ENCODE measurements at regions not wholly inside any gene's neighbourhood (a gene's known extent, or its start where the extent isn't known, plus 50 kb on each side); places are given as distances from the start of the nearest gene placed in this dataset.

GRCh38 chr20:58011947-58012610 is 216.4 kb downstream of the ANKRD60 start:
- H3K9me3 Mint-ChIP-seq: no peaks in the 10 kb centered on the region
- DNase-seq (no peak), ATAC-seq (no peak)
- H3K4me3 Mint-ChIP-seq: no peak overlapping the region
- peaks cover 15% of the 10 kb centered on the region for H3K4me1 Mint-ChIP-seq
- peaks cover 23% of the 10 kb centered on the region for H3K27me3 Mint-ChIP-seq
- H3K27ac Mint-ChIP-seq: no peak overlapping the region
- H3K36me3 Mint-ChIP-seq (ENCODE audit: low read depth): no peaks in the 10 kb centered on the region

GRCh38 chr20:58011106-58011946 is 217.1 kb downstream of the ANKRD60 start:
- Mint-ChIP-seq H3K36me3 (ENCODE audit: low read depth) (no peaks in the 10 kb centered on the region), H3K4me1 (peaks cover 15% of the 10 kb centered on the region), H3K9me3 (no peaks in the 10 kb centered on the region), H3K27ac (no peak overlapping the region), H3K27me3 (peaks cover 22% of the 10 kb centered on the region), H3K4me3 (no peak overlapping the region)
- DNase-seq (no peak), ATAC-seq (no peak)

- Mint-ChIP-seq H3K4me1 (peaks cover 13% of the 10 kb centered on the region), H3K27ac (no peak overlapping the region), H3K36me3 (ENCODE audit: low read depth) (no peaks in the 10 kb centered on the region), H3K9me3 (no peaks in the 10 kb centered on the region), H3K27me3 (peaks cover 23% of the 10 kb centered on the region), H3K4me3 (no peak overlapping the region)
- no peak for ATAC-seq
- DNase-seq: no peak
Observed at GRCh38 chr20:58010666-58011065, 217.8 kb downstream of the ANKRD60 start.

GRCh38 chr20:58010186-58010585 is 218.3 kb downstream of the ANKRD60 start:
- H3K36me3 Mint-ChIP-seq (ENCODE audit: low read depth): no peaks in the 10 kb centered on the region
- ATAC-seq (no peak), DNase-seq (no peak)
- H3K9me3 Mint-ChIP-seq: no peaks in the 10 kb centered on the region
- H3K4me3 Mint-ChIP-seq: no peak overlapping the region
- H3K4me1 Mint-ChIP-seq: peaks cover 12% of the 10 kb centered on the region
- peaks cover 21% of the 10 kb centered on the region for H3K27me3 Mint-ChIP-seq
- H3K27ac Mint-ChIP-seq: no peak overlapping the region

GRCh38 chr20:58008866-58009265 is 219.6 kb downstream of the ANKRD60 start:
- Mint-ChIP-seq H3K9me3 (no peaks in the 10 kb centered on the region), H3K4me3 (no peak overlapping the region), H3K27me3 (peaks cover 21% of the 10 kb centered on the region), H3K4me1 (no peaks in the 10 kb centered on the region), H3K36me3 (ENCODE audit: low read depth) (no peaks in the 10 kb centered on the region), H3K27ac (no peak overlapping the region)
- no peak for ATAC-seq
- DNase-seq: no peak

- DNase-seq (no peak), ATAC-seq (no peak)
- Mint-ChIP-seq H3K27ac (no peak overlapping the region), H3K9me3 (no peaks in the 10 kb centered on the region), H3K27me3 (peaks cover 18% of the 10 kb centered on the region), H3K4me1 (no peaks in the 10 kb centered on the region), H3K4me3 (no peak overlapping the region), H3K36me3 (ENCODE audit: low read depth) (no peaks in the 10 kb centered on the region)
Observed at GRCh38 chr20:58008413-58008812, 220.0 kb downstream of the ANKRD60 start.

- ATAC-seq (no peak), DNase-seq (no peak)
- Mint-ChIP-seq H3K9me3 (no peaks in the 10 kb centered on the region), H3K27ac (no peak overlapping the region), H3K36me3 (ENCODE audit: low read depth) (no peaks in the 10 kb centered on the region), H3K4me3 (no peak overlapping the region), H3K27me3 (peaks cover 13% of the 10 kb centered on the region), H3K4me1 (no peaks in the 10 kb centered on the region)
Observed at GRCh38 chr20:58007947-58008346, 220.5 kb downstream of the ANKRD60 start.

- Mint-ChIP-seq H3K27ac (no peak overlapping the region), H3K27me3 (peaks cover 13% of the 10 kb centered on the region), H3K4me3 (no peak overlapping the region), H3K4me1 (no peaks in the 10 kb centered on the region), H3K36me3 (ENCODE audit: low read depth) (no peaks in the 10 kb centered on the region), H3K9me3 (no peaks in the 10 kb centered on the region)
- no peak for ATAC-seq
- DNase-seq: no peak
Observed at GRCh38 chr20:58006346-58007316, 221.8 kb downstream of the ANKRD60 start.

GRCh38 chr20:58005581-58006345 is 222.7 kb downstream of the ANKRD60 start:
- peaks cover 17% of the 10 kb centered on the region for H3K27me3 Mint-ChIP-seq
- no peaks in the 10 kb centered on the region for H3K36me3 Mint-ChIP-seq (ENCODE audit: low read depth)
- no peak overlapping the region for H3K27ac Mint-ChIP-seq
- H3K9me3 Mint-ChIP-seq: no peaks in the 10 kb centered on the region
- no peaks in the 10 kb centered on the region for H3K4me1 Mint-ChIP-seq
- H3K4me3 Mint-ChIP-seq: no peak overlapping the region
- ATAC-seq (no peak), DNase-seq (no peak)

GRCh38 chr20:58004900-58005299 is 223.6 kb downstream of the ANKRD60 start:
- ATAC-seq (no peak), DNase-seq (no peak)
- H3K27ac Mint-ChIP-seq: no peak overlapping the region
- H3K36me3 Mint-ChIP-seq (ENCODE audit: low read depth): no peaks in the 10 kb centered on the region
- H3K4me3 Mint-ChIP-seq: no peak overlapping the region
- H3K27me3 Mint-ChIP-seq: peaks cover 18% of the 10 kb centered on the region
- H3K9me3 Mint-ChIP-seq: no peaks in the 10 kb centered on the region
- no peaks in the 10 kb centered on the region for H3K4me1 Mint-ChIP-seq

GRCh38 chr20:58004146-58004545 is 224.3 kb downstream of the ANKRD60 start:
- Mint-ChIP-seq H3K27me3 (peaks cover 21% of the 10 kb centered on the region), H3K4me1 (peaks cover 4% of the 10 kb centered on the region), H3K4me3 (no peak overlapping the region), H3K9me3 (no peaks in the 10 kb centered on the region), H3K36me3 (ENCODE audit: low read depth) (no peaks in the 10 kb centered on the region), H3K27ac (no peak overlapping the region)
- ATAC-seq (no peak), DNase-seq (no peak)

- Mint-ChIP-seq H3K9me3 (no peaks in the 10 kb centered on the region), H3K36me3 (ENCODE audit: low read depth) (no peaks in the 10 kb centered on the region), H3K27me3 (peaks cover 27% of the 10 kb centered on the region), H3K27ac (no peak overlapping the region), H3K4me3 (no peak overlapping the region), H3K4me1 (peaks cover 11% of the 10 kb centered on the region)
- no peak for ATAC-seq
- DNase-seq: no peak
Observed at GRCh38 chr20:58003525-58003924, 224.9 kb downstream of the ANKRD60 start.

- Mint-ChIP-seq H3K27me3 (peaks cover 25% of the 10 kb centered on the region), H3K27ac (no peak overlapping the region), H3K4me1 (peaks cover 12% of the 10 kb centered on the region), H3K4me3 (no peak overlapping the region), H3K36me3 (ENCODE audit: low read depth) (no peaks in the 10 kb centered on the region), H3K9me3 (no peaks in the 10 kb centered on the region)
- DNase-seq: no peak
- ATAC-seq: no peak
Observed at GRCh38 chr20:58002901-58003300, 225.6 kb downstream of the ANKRD60 start.

GRCh38 chr20:58001946-58002345 is 226.5 kb downstream of the ANKRD60 start:
- H3K27me3 Mint-ChIP-seq: peaks cover 29% of the 10 kb centered on the region
- H3K9me3 Mint-ChIP-seq: no peaks in the 10 kb centered on the region
- H3K4me1 Mint-ChIP-seq: peaks cover 14% of the 10 kb centered on the region
- H3K4me3 Mint-ChIP-seq: no peak overlapping the region
- DNase-seq: no peak
- H3K27ac Mint-ChIP-seq: no peak overlapping the region
- ATAC-seq: no peak
- H3K36me3 Mint-ChIP-seq (ENCODE audit: low read depth): no peaks in the 10 kb centered on the region

Measured in activated naive CD8-positive, alpha-beta T cell treated with anti-CD3 and anti-CD28 coated beads, Interleukin-2, amount 50 U/mL, for 24 hours (primary cell).